ENCODE measurements at regions not wholly inside any gene's neighbourhood (a gene's known extent, or its start where the extent isn't known, plus 50 kb on each side); places are given as distances from the start of the nearest gene placed in this dataset.
"Not testable (repeated sequence)": the region's sequence is repeated elsewhere in the genome, so short reads cannot be mapped to it uniquely, and the experiment has no call there.

DNA sequence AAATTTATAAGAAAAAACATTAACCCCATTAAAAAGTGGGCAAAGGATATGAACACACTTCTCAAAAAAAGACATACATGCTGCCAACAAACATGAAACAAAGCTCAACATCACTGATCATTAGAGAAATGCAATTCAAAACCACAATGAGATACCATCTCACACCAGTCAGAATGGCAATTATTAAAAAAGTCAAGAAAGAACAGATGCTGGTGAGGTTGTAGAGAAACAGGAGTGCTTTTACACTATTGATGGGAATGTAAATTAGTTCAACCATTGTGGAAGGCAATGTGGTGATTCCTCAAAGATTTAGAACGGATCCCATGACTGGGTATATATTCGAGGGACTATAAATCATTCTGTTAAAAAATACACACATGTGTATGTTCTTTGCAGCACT, 1665.5 kb downstream of the BRINP3 start:
- TF ChIP-seq, protein P1, sequence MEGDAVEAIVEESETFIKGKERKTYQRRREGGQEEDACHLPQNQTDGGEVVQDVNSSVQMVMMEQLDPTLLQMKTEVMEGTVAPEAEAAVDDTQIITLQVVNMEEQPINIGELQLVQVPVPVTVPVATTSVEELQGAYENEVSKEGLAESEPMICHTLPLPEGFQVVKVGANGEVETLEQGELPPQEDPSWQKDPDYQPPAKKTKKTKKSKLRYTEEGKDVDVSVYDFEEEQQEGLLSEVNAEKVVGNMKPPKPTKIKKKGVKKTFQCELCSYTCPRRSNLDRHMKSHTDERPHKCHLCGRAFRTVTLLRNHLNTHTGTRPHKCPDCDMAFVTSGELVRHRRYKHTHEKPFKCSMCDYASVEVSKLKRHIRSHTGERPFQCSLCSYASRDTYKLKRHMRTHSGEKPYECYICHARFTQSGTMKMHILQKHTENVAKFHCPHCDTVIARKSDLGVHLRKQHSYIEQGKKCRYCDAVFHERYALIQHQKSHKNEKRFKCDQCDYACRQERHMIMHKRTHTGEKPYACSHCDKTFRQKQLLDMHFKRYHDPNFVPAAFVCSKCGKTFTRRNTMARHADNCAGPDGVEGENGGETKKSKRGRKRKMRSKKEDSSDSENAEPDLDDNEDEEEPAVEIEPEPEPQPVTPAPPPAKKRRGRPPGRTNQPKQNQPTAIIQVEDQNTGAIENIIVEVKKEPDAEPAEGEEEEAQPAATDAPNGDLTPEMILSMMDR (IDR thresholded peaks at IDR 0.05): not testable (repeated sequence)
- TF ChIP-seq HDAC2 (IDR thresholded peaks at IDR 0.05): not testable (repeated sequence)

Measured in A549 (cell line).